Stimulated activated CD4-positive, alpha-beta T cell treated with anti-CD3 and anti-CD28 coated beads, Interleukin-12 subunit alpha, Interleukin-12 subunit beta, amount 100 ng/mL, for 48 hours (primary cell): ENCODE measurements at regions not wholly inside any gene's neighbourhood (a gene's known extent, or its start where the extent isn't known, plus 50 kb on each side); places are given as distances from the start of the nearest gene placed in this dataset.

Source experiments
- DNase-seq, 3 donors: peaks; one replicate each; pipeline ENCODE4 v3.0.0-alpha.2; 2020; ENCODE audit warnings: low read depth in 2 of 3, low spot score in 1 of 3

- no peak for DNase-seq
These were observed 206.8 kb downstream of the TLE4 start for GRCh38 chr9:79778581-79778980.

GRCh38 chr9:79776581-79776980 is 204.8 kb downstream of the TLE4 start:
- DNase-seq: no peak
